Umbilical cord (tissue), 1 donor: ENCODE measurements at regions not wholly inside any gene's neighbourhood (a gene's known extent, or its start where the extent isn't known, plus 50 kb on each side); places are given as distances from the start of the nearest gene placed in this dataset.
"Not testable (repeated sequence)": the region's sequence is repeated elsewhere in the genome, so short reads cannot be mapped to it uniquely, and the experiment has no call there.

Source experiments
- DNase-seq: peaks from one replicate; pipeline ENCODE4 v3.0.0-alpha.2; 2015; ENCODE audit warnings: low spot score

DNA sequence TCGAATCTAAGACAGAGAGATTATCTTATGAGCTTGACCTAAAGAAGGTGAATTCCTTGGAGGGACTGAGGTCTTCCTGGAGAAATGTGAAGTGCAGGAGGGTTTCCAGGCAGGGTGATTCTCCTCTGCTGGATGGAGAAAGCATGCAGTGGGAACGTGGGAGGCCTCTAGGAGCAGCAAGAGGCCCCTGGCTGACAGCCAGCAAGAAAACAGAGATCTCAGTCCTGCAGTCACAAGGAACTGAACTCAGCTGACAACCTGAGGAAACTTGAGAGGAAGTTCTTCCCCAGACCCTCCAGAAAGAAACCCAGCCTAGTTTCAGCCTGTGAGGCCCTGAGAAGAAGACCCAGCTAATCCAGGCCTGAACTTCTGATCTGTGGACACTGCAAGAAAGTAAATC lies 345.9 kb downstream of the FAM72C start:
- no peak for DNase-seq

DNA sequence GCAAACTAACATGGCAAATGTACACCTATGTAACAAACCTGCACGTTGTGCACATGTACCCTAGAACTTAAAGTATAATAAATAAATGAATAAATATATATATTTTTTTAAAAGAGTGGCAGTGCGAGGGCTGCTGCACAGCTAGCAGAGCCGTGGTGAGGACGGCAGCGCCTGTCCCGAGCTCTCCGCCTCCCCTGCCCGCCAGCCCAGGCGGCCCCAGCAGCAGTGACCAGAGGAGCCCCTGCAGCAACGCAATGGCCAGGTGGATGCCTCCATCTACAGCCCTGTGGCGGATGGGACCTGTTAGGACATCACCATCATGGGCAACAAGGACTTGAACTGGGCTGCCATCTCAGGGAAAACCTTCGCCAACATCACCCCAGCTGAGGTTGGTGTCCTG lies 351.9 kb downstream of the FAM72C start:
- DNase-seq = no peak

DNA sequence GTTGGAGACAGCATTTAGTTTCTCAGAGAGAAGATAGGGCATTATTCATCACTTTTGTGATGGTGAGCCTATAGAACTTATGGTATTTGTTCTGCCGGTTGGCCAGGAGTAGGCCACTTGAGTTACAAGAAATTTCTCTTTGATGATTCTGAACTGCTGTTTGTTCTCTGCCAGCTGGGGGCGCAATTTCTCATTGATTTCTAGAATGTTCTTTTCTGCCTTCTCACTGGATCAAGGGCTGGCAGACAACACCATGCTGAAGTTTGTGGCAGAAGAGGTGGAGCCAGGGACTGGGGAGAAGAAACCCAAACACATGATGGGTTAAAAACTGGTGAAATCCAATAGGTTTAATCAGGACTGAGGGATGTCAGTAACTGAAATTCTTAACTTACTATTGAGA lies 360.6 kb downstream of the FAM72C start:
- DNase-seq = no peak

DNA sequence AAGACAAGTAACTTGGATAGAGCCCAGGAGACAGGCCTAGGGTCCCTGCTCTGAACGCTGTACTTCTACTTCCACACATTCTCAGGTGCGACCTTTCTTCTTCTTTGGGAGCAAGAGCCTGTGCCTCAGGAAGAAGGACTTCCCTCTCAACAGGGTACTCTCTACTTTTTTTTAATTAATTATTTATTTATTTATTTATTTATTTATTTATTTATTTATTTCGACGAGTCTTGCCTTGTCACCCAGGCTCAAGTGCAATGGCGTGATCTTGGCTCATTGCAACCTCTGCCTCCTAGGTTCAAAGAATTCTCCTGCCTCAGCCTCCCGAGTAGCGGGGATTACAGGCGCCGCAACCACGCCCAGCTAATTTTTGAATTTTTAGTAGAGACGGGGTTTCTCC lies 361.6 kb downstream of the FAM72C start:
- no peak for DNase-seq

GRCh38 chr1:143604887-143605286 lies 366.9 kb downstream of the FAM72C start:
- no peak for DNase-seq

DNA sequence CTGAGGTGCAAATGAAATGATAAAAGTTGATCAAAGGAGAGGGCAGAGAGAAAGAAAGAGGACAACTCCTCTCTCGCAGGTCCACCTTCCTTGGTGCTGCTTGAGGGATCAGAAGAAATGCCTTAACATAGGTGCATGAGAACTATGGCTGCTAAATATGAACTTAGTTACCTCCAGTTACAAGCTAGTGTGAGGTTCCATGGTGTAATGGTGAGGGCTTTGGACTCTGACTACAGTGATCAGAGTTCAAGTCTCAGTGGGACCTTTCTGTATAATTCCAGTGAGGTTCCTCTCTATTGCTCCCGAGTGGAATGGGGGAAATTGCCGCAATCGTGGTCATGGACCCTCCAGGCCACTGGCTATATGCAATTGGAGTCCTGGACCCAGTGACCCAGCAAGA lies 387.3 kb downstream of the FAM72C start:
- no peak for DNase-seq

DNA sequence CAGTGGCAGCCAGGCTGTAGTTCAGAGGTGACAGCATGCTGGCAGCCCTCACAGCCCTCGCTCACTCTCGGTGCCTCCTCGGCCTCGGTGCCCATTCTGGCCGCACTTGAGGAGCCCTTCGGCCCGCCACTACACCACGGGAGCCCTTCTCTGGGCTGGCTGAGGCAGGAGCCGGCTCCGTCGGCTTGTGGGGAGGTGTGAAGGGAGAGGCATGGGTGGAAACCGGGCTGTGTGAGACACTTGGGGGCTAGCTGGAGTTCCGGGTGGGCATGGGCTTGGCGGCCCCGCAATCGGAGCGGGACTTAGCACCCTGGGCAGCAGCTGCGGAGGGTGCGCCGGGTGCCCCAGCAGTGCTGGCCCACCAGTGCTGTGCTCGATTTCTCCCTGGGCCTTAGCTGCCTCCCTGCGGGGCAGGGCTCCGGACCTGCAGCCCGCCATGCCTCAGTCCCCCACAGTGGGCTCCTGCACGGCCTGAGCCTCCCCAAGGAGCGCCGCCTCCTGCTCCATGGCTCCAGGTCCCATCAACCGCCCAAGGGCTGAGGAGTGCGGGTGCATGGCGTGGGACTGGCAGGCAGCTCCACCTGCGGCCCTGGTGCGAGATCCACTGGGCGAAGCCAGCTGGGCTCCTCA lies 396.8 kb downstream of the FAM72C start:
- no peak for DNase-seq

GRCh38 chr1:143572661-143573060 lies 399.1 kb downstream of the FAM72C start:
- DNase-seq = not testable (repeated sequence)

DNA sequence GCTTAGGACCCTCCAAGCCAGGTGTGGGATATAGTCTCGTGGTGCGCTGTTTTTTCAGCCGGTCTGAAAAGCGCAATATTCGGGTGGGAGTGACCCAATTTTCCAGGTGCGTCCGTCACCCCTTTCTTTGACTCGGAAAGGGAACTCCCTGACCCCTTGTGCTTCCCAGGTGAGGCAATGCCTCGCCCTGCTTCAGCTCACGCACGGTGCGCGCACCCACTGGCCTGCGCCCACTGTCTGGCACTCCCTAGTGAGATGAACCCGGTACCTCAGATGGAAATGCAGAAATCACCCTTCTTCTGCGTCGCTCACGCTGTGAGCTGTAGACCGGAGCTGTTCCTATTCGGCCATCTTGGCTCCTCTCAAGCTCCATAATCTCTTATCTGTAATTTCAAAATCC lies 408.0 kb downstream of the FAM72C start:
- not testable (repeated sequence) for DNase-seq

- DNase-seq = no peak
These were observed 418.2 kb downstream of the FAM72C start for GRCh38 chr1:143553627-143554026.

- DNase-seq = not testable (repeated sequence)
These were observed 467.1 kb downstream of the FAM72C start for GRCh38 chr1:143504703-143505102.

DNA sequence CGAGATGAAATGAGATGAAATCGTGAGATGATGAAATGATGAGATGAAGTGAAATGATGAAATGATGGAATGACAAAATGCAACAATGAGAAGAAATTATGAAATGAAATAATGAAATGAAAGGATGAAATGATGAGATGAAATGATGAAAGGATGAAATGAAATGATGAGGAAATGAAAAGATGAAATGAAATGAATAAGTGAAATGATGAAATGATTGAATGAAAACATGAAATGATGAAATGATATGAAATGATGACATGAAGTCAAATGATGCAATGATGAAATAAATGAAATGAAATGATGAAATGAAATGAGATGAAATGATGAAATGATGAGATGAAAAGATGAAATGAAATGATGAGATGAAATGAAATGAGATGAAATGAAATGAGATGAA lies 467.7 kb downstream of the FAM72C start:
- DNase-seq = not testable (repeated sequence)

DNA sequence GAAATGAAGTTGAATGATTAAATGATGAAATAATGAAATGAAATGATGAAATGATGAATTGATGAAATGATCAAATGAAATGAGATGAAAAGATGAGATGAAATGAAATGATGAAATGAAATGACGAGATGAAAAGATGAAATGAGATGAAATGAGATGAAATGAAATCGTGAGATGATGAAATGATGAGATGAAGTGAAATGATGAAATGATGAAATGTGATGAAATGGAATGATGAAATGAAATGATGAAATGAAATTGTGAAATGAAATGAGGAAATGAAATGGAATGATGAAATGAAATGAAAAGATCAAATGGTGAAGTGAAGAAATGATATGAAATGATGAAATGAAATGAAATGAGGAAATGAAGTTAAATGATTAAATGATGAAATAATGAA lies 468.7 kb downstream of the FAM72C start:
- not testable (repeated sequence) for DNase-seq

- not testable (repeated sequence) for DNase-seq
These were observed 469.7 kb downstream of the FAM72C start for GRCh38 chr1:143502038-143502437.

DNA sequence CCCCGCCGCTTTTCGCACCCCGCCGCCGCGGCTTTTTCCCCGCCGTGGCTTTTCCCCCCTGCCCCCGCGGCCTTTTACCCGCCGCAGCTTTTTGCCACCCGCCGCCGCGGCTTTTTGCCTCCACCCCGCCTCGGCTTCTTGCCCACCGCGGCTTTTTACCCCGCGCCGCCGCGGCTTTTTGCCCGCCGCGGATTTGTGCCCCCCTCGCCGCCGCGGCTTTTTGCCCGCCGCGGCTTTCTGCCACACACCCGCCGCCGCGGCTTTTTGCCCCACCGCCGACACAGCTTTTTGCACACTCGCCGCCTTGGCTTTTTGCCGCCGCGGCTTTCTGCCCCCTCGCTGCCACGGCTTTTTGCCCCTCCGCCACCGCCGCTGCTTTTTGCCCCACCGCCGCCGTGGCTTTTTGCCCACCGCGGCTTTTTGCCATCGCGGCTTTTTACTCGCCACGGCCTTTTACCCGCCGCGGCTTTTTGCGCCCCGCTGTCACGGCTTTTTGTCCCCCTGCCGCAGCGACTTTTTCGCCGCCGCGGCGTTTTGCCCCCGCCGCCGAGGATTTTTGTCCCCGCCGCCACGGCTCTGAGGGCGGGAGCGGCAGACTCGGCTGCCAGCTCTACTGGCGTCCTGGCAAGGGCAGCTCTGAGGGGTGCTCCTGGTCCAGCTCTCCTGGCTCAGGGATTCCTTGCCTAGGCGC lies 473.6 kb downstream of the FAM72C start:
- DNase-seq = not testable (repeated sequence)

DNA sequence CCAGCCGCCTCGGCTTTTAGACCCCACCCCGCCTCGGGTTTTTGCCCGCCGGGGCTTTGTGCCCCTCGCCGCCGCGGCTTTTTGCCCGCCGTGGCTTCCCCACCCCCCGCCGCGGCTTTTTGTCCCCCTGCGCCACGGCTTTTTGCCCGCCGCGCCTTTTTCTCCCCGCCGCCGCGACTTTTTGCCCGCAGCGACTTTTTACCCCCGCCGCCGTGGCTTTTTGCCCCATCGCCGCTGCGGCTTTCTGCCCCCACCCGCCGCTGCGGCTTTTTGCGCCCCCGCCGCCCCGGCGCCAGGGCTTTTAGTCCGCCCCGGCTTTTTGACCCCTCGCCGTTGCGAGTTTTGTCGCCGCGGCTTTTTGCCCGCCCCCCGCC lies 474.4 kb downstream of the FAM72C start:
- DNase-seq = no peak

- not testable (repeated sequence) for DNase-seq
These were observed 475.0 kb downstream of the FAM72C start for GRCh38 chr1:143496526-143497373.
